ENCODE measurements at regions not wholly inside any gene's neighbourhood (a gene's known extent, or its start where the extent isn't known, plus 50 kb on each side); places are given as distances from the start of the nearest gene placed in this dataset.
"Not testable (repeated sequence)": the region's sequence is repeated elsewhere in the genome, so short reads cannot be mapped to it uniquely, and the experiment has no call there.

DNA sequence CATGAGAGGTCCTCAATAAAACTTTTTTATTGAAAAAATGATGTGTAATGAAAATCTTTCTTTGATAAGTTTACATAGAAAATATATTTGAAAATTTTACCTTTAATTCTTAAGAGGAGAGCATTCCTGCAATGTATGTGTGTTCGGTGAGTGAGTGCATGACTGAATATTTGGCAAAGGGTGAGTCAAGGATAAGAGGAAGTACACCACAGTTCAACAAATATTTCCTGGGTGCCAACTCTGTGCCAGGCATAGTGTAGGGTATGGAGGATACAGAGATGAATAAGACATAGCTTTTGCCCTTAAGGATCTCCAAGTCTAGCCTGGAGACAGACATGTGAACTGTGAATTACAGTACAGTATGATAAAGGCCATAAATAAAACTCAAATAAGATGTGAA, 84.7 kb upstream of the GPR101 start:
- ChIA-PET POLR2A (no interaction called here), CTCF (no interaction called here)
- Histone ChIP-seq H3K36me3 (ENCODE audit: control insufficient read depth, insufficient read depth, low read length) (no peaks in the 10 kb centered on the region), H3K27ac (ENCODE audit: low read length) (no peak overlapping the region), H3K4me1 (ENCODE audit: control insufficient read depth, insufficient read depth, low read length) (no peaks in the 10 kb centered on the region), H3K27me3 (ENCODE audit: control insufficient read depth, insufficient read depth, low read length) (no peaks in the 10 kb centered on the region), H3K4me3 (ENCODE audit: low read depth in 2 of 2, low read length in 2 of 2) (no peak overlapping the region), H3K9me3 (ENCODE audit: control insufficient read depth, insufficient read depth, low read depth, low read length) (no peaks in the 10 kb centered on the region)
- no TSS peak for BruUV-seq (replicated peaks)
- DNase-seq (ENCODE audit: low read depth, low spot score) (no peak), ATAC-seq (no peak)
- intact Hi-C loops (cut with micrococcal nuclease; ENCODE audit: unreplicated experiment), result no loop called here
- in situ Hi-C loops (cut with HindIII; ENCODE audit: low pct_unique_long_range_greater_than_20kb, low sequenced_read_pairs), result no loop called here
- TF ChIP-seq, protein P1, sequence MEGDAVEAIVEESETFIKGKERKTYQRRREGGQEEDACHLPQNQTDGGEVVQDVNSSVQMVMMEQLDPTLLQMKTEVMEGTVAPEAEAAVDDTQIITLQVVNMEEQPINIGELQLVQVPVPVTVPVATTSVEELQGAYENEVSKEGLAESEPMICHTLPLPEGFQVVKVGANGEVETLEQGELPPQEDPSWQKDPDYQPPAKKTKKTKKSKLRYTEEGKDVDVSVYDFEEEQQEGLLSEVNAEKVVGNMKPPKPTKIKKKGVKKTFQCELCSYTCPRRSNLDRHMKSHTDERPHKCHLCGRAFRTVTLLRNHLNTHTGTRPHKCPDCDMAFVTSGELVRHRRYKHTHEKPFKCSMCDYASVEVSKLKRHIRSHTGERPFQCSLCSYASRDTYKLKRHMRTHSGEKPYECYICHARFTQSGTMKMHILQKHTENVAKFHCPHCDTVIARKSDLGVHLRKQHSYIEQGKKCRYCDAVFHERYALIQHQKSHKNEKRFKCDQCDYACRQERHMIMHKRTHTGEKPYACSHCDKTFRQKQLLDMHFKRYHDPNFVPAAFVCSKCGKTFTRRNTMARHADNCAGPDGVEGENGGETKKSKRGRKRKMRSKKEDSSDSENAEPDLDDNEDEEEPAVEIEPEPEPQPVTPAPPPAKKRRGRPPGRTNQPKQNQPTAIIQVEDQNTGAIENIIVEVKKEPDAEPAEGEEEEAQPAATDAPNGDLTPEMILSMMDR (IDR thresholded peaks at IDR 0.05), result no peak
- TF ChIP-seq, protein P2, sequence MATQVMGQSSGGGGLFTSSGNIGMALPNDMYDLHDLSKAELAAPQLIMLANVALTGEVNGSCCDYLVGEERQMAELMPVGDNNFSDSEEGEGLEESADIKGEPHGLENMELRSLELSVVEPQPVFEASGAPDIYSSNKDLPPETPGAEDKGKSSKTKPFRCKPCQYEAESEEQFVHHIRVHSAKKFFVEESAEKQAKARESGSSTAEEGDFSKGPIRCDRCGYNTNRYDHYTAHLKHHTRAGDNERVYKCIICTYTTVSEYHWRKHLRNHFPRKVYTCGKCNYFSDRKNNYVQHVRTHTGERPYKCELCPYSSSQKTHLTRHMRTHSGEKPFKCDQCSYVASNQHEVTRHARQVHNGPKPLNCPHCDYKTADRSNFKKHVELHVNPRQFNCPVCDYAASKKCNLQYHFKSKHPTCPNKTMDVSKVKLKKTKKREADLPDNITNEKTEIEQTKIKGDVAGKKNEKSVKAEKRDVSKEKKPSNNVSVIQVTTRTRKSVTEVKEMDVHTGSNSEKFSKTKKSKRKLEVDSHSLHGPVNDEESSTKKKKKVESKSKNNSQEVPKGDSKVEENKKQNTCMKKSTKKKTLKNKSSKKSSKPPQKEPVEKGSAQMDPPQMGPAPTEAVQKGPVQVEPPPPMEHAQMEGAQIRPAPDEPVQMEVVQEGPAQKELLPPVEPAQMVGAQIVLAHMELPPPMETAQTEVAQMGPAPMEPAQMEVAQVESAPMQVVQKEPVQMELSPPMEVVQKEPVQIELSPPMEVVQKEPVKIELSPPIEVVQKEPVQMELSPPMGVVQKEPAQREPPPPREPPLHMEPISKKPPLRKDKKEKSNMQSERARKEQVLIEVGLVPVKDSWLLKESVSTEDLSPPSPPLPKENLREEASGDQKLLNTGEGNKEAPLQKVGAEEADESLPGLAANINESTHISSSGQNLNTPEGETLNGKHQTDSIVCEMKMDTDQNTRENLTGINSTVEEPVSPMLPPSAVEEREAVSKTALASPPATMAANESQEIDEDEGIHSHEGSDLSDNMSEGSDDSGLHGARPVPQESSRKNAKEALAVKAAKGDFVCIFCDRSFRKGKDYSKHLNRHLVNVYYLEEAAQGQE (IDR thresholded peaks at IDR 0.05; ENCODE audit: insufficient read depth in 1 of 2, low read depth in 2 of 2, low read length in 1 of 2), result no peak
- no peak for TF ChIP-seq TCF7L2 (IDR thresholded peaks at IDR 0.05; ENCODE audit: low read depth, low read length)

DNA sequence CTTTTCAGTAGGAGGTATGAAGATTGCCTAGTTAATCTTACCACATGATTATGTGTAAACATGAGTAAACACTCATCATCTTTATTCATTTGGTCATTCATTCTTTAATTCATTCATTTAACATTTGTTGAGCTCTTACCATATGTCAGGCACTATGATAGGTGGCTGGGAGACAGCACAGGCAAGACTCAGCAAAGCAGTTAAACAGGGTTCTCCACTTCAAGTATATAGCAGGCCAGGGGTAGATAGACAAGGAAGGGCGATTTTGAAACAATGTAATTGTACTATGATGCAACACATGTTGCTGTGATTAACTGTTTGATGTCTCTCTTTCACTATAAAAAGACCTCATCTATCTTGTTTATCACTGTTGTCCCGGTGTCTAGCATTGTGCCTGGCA, 84.3 kb upstream of the GPR101 start:
- intact Hi-C loops (cut with micrococcal nuclease; ENCODE audit: unreplicated experiment) (no loop called here), in situ Hi-C loops (cut with HindIII; ENCODE audit: low pct_unique_long_range_greater_than_20kb, low sequenced_read_pairs) (no loop called here)
- TF ChIP-seq POLR2AphosphoS5 (IDR thresholded peaks at IDR 0.05; ENCODE audit: low read depth, low read length) (no peak), SIN3A (IDR thresholded peaks at IDR 0.05; ENCODE audit: borderline replicate concordance, insufficient read depth, low read depth, low read length) (no peak), TCF7L2 (IDR thresholded peaks at IDR 0.05; ENCODE audit: low read depth, low read length) (no peak)
- TF ChIP-seq, protein P1 (IDR thresholded peaks at IDR 0.05), result no peak
- TF ChIP-seq, protein P2 (IDR thresholded peaks at IDR 0.05; ENCODE audit: insufficient read depth in 1 of 2, low read depth in 2 of 2, low read length in 1 of 2), result no peak
- H3K36me3 ChIP-seq (ENCODE audit: control insufficient read depth, insufficient read depth, low read length), result no peaks in the 10 kb centered on the region
- ATAC-seq, result no peak
- ChIA-PET CTCF (no interaction called here), POLR2A (no interaction called here)
- no peak overlapping the region for H3K4me3 ChIP-seq (ENCODE audit: low read depth in 2 of 2, low read length in 2 of 2)
- H3K27me3 ChIP-seq (ENCODE audit: control insufficient read depth, insufficient read depth, low read length), result no peaks in the 10 kb centered on the region
- no peak overlapping the region for H3K27ac ChIP-seq (ENCODE audit: low read length)
- no peaks in the 10 kb centered on the region for H3K4me1 ChIP-seq (ENCODE audit: control insufficient read depth, insufficient read depth, low read length)
- no peak for DNase-seq (ENCODE audit: low read depth, low spot score)
- BruUV-seq (replicated peaks), result no TSS peak
- H3K9me3 ChIP-seq (ENCODE audit: control insufficient read depth, insufficient read depth, low read depth, low read length), result no peaks in the 10 kb centered on the region

GRCh38 chrX:137107877-137108276, 74.1 kb upstream of the GPR101 start:
- DNase-seq (ENCODE audit: low read depth, low spot score); H3K27me3 ChIP-seq (ENCODE audit: control insufficient read depth, insufficient read depth, low read length); BruUV-seq (replicated peaks); in situ Hi-C loops (cut with HindIII; ENCODE audit: low pct_unique_long_range_greater_than_20kb, low sequenced_read_pairs); H3K9me3 ChIP-seq (ENCODE audit: control insufficient read depth, insufficient read depth, low read depth, low read length); ATAC-seq; H3K36me3 ChIP-seq (ENCODE audit: control insufficient read depth, insufficient read depth, low read length); H3K4me1 ChIP-seq (ENCODE audit: control insufficient read depth, insufficient read depth, low read length); CTCF ChIA-PET; POLR2A ChIA-PET; H3K27ac ChIP-seq (ENCODE audit: low read length); intact Hi-C loops (cut with micrococcal nuclease; ENCODE audit: unreplicated experiment); H3K4me3 ChIP-seq (ENCODE audit: low read depth in 2 of 2, low read length in 2 of 2): not testable (repeated sequence)
